ENCODE measurements at regions not wholly inside any gene's neighbourhood (a gene's known extent, or its start where the extent isn't known, plus 50 kb on each side); places are given as distances from the start of the nearest gene placed in this dataset.

GRCh38 chr2:129436809-129437208 is 542.7 kb upstream of the RAB6C start:
- no peak for TF ChIP-seq ZBTB1 (CRISPR knock-in tag; IDR thresholded peaks at IDR 0.05; ENCODE audit: borderline replicate concordance, low read depth)
- no peak for TF ChIP-seq UBTF (IDR thresholded peaks at IDR 0.05; ENCODE audit: borderline replicate concordance in 1 of 2, low read depth in 2 of 2, low read length in 2 of 2)
- no peak for TF ChIP-seq CHD2 (IDR thresholded peaks at IDR 0.05; ENCODE audit: low read depth, low read length)
- TF ChIP-seq CTCF (IDR thresholded peaks at IDR 0.05 in 2 of 3, conservative IDR thresholded peaks at IDR 0.05 in 1 of 3; ENCODE audit: insufficient read depth in 2 of 3, low read depth in 1 of 3, low read length in 3 of 3), result no peak
- no peak for TF ChIP-seq POLR2A (conservative IDR thresholded peaks at IDR 0.05)
- no peak for TF ChIP-seq RBBP5 (IDR thresholded peaks at IDR 0.05; ENCODE audit: borderline replicate concordance, insufficient read depth, low read length, poor library complexity, severe bottlenecking)
- TF ChIP-seq MEF2A (IDR thresholded peaks at IDR 0.05; ENCODE audit: control insufficient read depth, low read depth, low read length), result no peak
- no peak for TF ChIP-seq ZBTB33 (CRISPR knock-in tag; IDR thresholded peaks at IDR 0.05)
